GM23338 (cell line): ENCODE measurements at regions not wholly inside any gene's neighbourhood (a gene's known extent, or its start where the extent isn't known, plus 50 kb on each side); places are given as distances from the start of the nearest gene placed in this dataset.

Experiments
- ATAC-seq: fragments of 200-7000 bp; cut with Tn5 transposase; 3 replicates; pipeline ENCODE4 v1.9.1; 2020
- DNase-seq: peaks from one replicate; pipeline ENCODE4 v3.0.0-alpha.2; 2015; ENCODE audit warnings: low spot score
- H2AFZ ChIP-seq: fragments of 200-600 bp; sonication (generic); 2 replicates; pipeline ENCODE4 v1.8.0; 2016; ENCODE audit warnings: antibody characterized with exemption, mild to moderate bottlenecking, moderate library complexity
- H3F3A ChIP-seq: fragments of 200-600 bp; sonication (generic); replicated peaks from 2 replicates; pipeline ENCODE4 v1.8.0; 2017; ENCODE audit warnings: antibody characterized with exemption, mixed run types, low read depth
- H3K27ac ChIP-seq: fragments of 200-600 bp; sonication (generic); 2 replicates; pipeline ENCODE4 v1.6.1; 2016; ENCODE audit warnings: low read depth
- H3K27me3 ChIP-seq: fragments of 200-600 bp; sonication (generic); 2 replicates; pipeline ENCODE4 v1.8.0; 2016; ENCODE audit warnings: mild to moderate bottlenecking, mixed run types, moderate library complexity; ENCODE audit not compliant: insufficient read depth
- H3K36me3 ChIP-seq: fragments of 200-600 bp; sonication (generic); 2 replicates; pipeline ENCODE4 v1.8.0; 2016; ENCODE audit warnings: mild to moderate bottlenecking; ENCODE audit not compliant: insufficient read depth
- H3K4me1 ChIP-seq: fragments of 200-600 bp; sonication (generic); 2 replicates; pipeline ENCODE4 v1.8.0; 2016; ENCODE audit warnings: mild to moderate bottlenecking, moderate library complexity; ENCODE audit not compliant: insufficient read depth
- H3K4me2 ChIP-seq: fragments of 200-600 bp; sonication (generic); 2 replicates; pipeline ENCODE4 v1.7.1; 2017; ENCODE audit warnings: mixed run types
- H3K4me3 ChIP-seq: fragments of 200-600 bp; sonication (generic); 2 replicates; pipeline ENCODE4 v1.6.1; 2016; ENCODE audit warnings: mixed run types
- H3K79me2 ChIP-seq: fragments of 200-600 bp; sonication (generic); replicated peaks from 2 replicates; pipeline ENCODE4 v1.8.0; 2017; ENCODE audit warnings: mild to moderate bottlenecking; ENCODE audit not compliant: insufficient read depth
- H3K9me2 ChIP-seq: fragments of 200-600 bp; sonication (generic); 2 replicates; pipeline ENCODE4 v1.8.0; 2017; ENCODE audit not compliant: insufficient read depth
- H4K20me1 ChIP-seq: fragments of 200-600 bp; sonication (generic); replicated peaks from 2 replicates; pipeline ENCODE4 v1.8.0; 2017; ENCODE audit warnings: mild to moderate bottlenecking; ENCODE audit not compliant: insufficient read depth
- H3K27ac Mint-ChIP-seq: 2 replicates; pipeline ENCODE4 v1.8.0; 2020; ENCODE audit warnings: inconsistent platforms, mild to moderate bottlenecking, moderate library complexity, mixed read lengths
- H3K27me3 Mint-ChIP-seq: 3 replicates; pipeline ENCODE4 v1.8.0; 2022; ENCODE audit warnings: low read depth, mild to moderate bottlenecking, moderate library complexity, mixed read lengths, inconsistent platforms; ENCODE audit not compliant: insufficient read depth, poor library complexity
- H3K36me3 Mint-ChIP-seq: 3 replicates; pipeline ENCODE4 v1.8.0; 2021; ENCODE audit warnings: low read depth, mild to moderate bottlenecking, inconsistent platforms, moderate library complexity, mixed read lengths
- H3K4me1 Mint-ChIP-seq: 3 replicates; pipeline ENCODE4 v1.8.0; 2020; ENCODE audit warnings: mild to moderate bottlenecking, inconsistent platforms, mixed read lengths
- H3K4me3 Mint-ChIP-seq: 3 replicates; pipeline ENCODE4 v1.8.0; 2021; ENCODE audit warnings: moderate library complexity, mild to moderate bottlenecking, inconsistent platforms, mixed read lengths
- H3K9me3 Mint-ChIP-seq: 3 replicates; pipeline ENCODE4 v1.8.0; 2020; ENCODE audit warnings: moderate library complexity, mild to moderate bottlenecking, inconsistent platforms, mixed read lengths
- JUNB ChIP-seq: IDR thresholded peaks from one replicate; pipeline ENCODE4 v1.6.1; 2016; ENCODE audit warnings: antibody characterized with exemption; ENCODE audit not compliant: unreplicated experiment
- NANOG ChIP-seq: IDR thresholded peaks from 2 replicates; pipeline ENCODE4 v1.6.1; 2016; ENCODE audit warnings: antibody characterized with exemption, borderline replicate concordance
- POLR2AphosphoS5 ChIP-seq: IDR thresholded peaks from 2 replicates; pipeline ENCODE4 v1.6.1; 2016; ENCODE audit warnings: antibody characterized with exemption, low read depth
- REST ChIP-seq: IDR thresholded peaks from one replicate; pipeline ENCODE4 v1.6.1; 2018; ENCODE audit warnings: antibody characterized with exemption; ENCODE audit not compliant: unreplicated experiment
- STAT1 ChIP-seq: IDR thresholded peaks from one replicate; pipeline ENCODE4 v1.6.1; 2016; ENCODE audit warnings: antibody characterized with exemption; ENCODE audit not compliant: unreplicated experiment
- ZNF114 ChIP-seq: fragments of 250-450 bp; sonication (Bioruptor Pico); IDR thresholded peaks from 2 replicates; pipeline ENCODE4 v1.5.0; 2020; ENCODE audit warnings: mild to moderate bottlenecking, moderate library complexity
- ZNF331 ChIP-seq: fragments of 250-450 bp; sonication (Bioruptor Pico); IDR thresholded peaks from 2 replicates; pipeline ENCODE4 v1.5.0; 2020; ENCODE audit warnings: low read depth, mild to moderate bottlenecking, moderate library complexity
- ZNF462 ChIP-seq: fragments of 250-450 bp; sonication (Bioruptor Pico); IDR thresholded peaks from 2 replicates; pipeline ENCODE4 v1.5.0; 2020; ENCODE audit warnings: mild to moderate bottlenecking, moderate library complexity
- TF ChIP-seq, protein P1 (sequence below): IDR thresholded peaks from 2 replicates; pipeline ENCODE4 v1.6.1; 2016; ENCODE audit warnings: antibody characterized with exemption

- TF ChIP-seq POLR2AphosphoS5 (no peak), ZNF331 (CRISPR knock-in tag) (no peak), REST (no peak), NANOG (no peak), JUNB (no peak)
These were observed 417.2 kb upstream of the KLHL29 start (continued) for GRCh38 chr2:22967756-22968155.

DNA sequence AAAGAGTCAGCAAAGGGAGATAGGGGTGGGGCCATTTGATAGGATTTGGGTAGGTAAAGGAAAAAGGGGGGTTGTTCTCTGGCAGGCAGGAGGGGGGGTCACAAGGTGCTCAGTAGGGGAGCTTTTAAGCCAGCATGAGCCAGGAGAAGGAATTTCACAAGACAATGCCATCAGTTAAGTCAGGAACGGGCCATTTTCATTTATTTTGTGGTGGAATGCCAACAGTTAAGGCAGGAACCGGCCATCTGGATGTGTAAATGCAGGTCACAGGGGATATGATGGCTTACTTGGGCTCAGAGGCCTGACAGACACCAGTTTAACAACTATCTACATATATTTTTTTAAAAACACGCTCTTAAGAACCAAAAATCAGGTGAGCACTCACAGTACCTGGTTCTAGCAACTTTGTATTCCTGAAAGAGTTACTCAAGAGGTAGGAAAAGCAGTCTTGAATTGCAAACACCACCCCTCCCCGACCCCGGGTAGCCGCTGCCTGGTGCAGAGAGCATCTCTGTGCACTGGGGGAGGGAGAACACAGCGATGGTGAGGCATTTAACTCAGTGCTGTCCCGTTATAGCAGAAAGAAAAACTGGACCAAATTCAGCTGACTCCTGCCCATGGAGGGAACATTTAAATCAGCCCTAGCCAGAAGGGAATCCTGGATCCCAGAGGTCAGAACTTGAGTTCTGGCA, 414.5 kb upstream of the KLHL29 start:
- Mint-ChIP-seq H3K4me1 (peaks cover 31% of the 10 kb centered on the region), H3K4me3 (peak overlapping the region; percentile 32; the same call in 1 of the 3 replicates), H3K9me3 (peaks cover 27% of the 10 kb centered on the region), H3K27me3 (peaks cover 2% of the 10 kb centered on the region), H3K27ac (peak overlapping the region; percentile 91), H3K36me3 (peaks cover 43% of the 10 kb centered on the region)
- peak; percentile 83 for DNase-seq
- Histone ChIP-seq H3K4me2 (peak overlapping the region; percentile 64), H4K20me1 (no peaks in the 10 kb centered on the region), H3K4me3 (peak overlapping the region; percentile 18), H3K27ac (peak overlapping the region; percentile 97), H3F3A (no peaks in the 10 kb centered on the region; the same call in 1 of the 2 replicates), H3K79me2 (no peaks in the 10 kb centered on the region), H3K4me1 (peaks cover 20% of the 10 kb centered on the region), H2AFZ (no peak overlapping the region), H3K9me2 (peaks cover 7% of the 10 kb centered on the region), H3K27me3 (no peaks in the 10 kb centered on the region), H3K36me3 (no peaks in the 10 kb centered on the region; the same call in 1 of the 2 replicates)
- peak; percentile 94 for ATAC-seq
- TF ChIP-seq NANOG (peak; percentile 97), REST (no peak), STAT1 (no peak), ZNF114 (CRISPR knock-in tag) (no peak), POLR2AphosphoS5 (peak; percentile 35; the same call in 1 of the 2 replicates), ZNF462 (CRISPR knock-in tag) (no peak), ZNF331 (CRISPR knock-in tag) (no peak)
- TF ChIP-seq, protein P1, sequence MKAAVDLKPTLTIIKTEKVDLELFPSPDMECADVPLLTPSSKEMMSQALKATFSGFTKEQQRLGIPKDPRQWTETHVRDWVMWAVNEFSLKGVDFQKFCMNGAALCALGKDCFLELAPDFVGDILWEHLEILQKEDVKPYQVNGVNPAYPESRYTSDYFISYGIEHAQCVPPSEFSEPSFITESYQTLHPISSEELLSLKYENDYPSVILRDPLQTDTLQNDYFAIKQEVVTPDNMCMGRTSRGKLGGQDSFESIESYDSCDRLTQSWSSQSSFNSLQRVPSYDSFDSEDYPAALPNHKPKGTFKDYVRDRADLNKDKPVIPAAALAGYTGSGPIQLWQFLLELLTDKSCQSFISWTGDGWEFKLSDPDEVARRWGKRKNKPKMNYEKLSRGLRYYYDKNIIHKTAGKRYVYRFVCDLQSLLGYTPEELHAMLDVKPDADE: no peak
